HL-60 (cell line): ENCODE measurements at regions not wholly inside any gene's neighbourhood (a gene's known extent, or its start where the extent isn't known, plus 50 kb on each side); places are given as distances from the start of the nearest gene placed in this dataset.

ENCODE experiments used
- GABPA ChIP-seq: IDR thresholded peaks from 2 replicates; pipeline ENCODE4 v1.6.1; 2012; ENCODE audit warnings: low read depth
- POLR2AphosphoS5 ChIP-seq: IDR thresholded peaks from 2 replicates; pipeline ENCODE4 v1.6.1; 2012; ENCODE audit warnings: low read depth
- SPI1 ChIP-seq: IDR thresholded peaks from 2 replicates; pipeline ENCODE4 v1.6.1; 2012; ENCODE audit warnings: low read depth, mild to moderate bottlenecking, borderline replicate concordance
- TF ChIP-seq, protein P1 (sequence below): IDR thresholded peaks from one replicate; pipeline ENCODE4 v1.5.1; 2011; ENCODE audit warnings: low read length, control low read depth, inconsistent platforms; ENCODE audit not compliant: insufficient read depth
- TF ChIP-seq, protein P2 (sequence below): IDR thresholded peaks from 2 replicates; pipeline ENCODE4 v1.6.1; 2012; ENCODE audit warnings: low read depth; ENCODE audit not compliant: insufficient replicate concordance

DNA sequence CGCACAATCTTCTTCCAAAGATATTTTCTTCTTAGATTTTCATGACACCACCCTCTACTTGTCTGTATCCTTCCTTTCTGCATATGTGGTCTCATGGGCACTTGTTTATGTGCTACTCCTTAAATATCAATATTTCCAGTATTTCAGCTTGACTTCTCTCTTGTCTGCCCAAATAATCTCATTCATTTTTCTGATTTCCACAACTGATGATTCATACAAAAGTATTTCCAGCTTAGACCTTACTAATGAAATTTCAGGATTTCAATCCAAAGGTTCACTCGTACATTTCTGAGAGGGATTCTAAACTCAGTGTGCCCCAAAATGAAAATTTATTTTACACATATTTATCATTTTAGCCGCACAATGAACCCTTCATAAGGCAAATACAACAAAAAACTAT is 928.9 kb upstream of the C9orf72 start:
- TF ChIP-seq, protein P1, sequence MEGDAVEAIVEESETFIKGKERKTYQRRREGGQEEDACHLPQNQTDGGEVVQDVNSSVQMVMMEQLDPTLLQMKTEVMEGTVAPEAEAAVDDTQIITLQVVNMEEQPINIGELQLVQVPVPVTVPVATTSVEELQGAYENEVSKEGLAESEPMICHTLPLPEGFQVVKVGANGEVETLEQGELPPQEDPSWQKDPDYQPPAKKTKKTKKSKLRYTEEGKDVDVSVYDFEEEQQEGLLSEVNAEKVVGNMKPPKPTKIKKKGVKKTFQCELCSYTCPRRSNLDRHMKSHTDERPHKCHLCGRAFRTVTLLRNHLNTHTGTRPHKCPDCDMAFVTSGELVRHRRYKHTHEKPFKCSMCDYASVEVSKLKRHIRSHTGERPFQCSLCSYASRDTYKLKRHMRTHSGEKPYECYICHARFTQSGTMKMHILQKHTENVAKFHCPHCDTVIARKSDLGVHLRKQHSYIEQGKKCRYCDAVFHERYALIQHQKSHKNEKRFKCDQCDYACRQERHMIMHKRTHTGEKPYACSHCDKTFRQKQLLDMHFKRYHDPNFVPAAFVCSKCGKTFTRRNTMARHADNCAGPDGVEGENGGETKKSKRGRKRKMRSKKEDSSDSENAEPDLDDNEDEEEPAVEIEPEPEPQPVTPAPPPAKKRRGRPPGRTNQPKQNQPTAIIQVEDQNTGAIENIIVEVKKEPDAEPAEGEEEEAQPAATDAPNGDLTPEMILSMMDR: no peak
- TF ChIP-seq POLR2AphosphoS5 (no peak), SPI1 (no peak), GABPA (no peak)
- TF ChIP-seq, protein P2, sequence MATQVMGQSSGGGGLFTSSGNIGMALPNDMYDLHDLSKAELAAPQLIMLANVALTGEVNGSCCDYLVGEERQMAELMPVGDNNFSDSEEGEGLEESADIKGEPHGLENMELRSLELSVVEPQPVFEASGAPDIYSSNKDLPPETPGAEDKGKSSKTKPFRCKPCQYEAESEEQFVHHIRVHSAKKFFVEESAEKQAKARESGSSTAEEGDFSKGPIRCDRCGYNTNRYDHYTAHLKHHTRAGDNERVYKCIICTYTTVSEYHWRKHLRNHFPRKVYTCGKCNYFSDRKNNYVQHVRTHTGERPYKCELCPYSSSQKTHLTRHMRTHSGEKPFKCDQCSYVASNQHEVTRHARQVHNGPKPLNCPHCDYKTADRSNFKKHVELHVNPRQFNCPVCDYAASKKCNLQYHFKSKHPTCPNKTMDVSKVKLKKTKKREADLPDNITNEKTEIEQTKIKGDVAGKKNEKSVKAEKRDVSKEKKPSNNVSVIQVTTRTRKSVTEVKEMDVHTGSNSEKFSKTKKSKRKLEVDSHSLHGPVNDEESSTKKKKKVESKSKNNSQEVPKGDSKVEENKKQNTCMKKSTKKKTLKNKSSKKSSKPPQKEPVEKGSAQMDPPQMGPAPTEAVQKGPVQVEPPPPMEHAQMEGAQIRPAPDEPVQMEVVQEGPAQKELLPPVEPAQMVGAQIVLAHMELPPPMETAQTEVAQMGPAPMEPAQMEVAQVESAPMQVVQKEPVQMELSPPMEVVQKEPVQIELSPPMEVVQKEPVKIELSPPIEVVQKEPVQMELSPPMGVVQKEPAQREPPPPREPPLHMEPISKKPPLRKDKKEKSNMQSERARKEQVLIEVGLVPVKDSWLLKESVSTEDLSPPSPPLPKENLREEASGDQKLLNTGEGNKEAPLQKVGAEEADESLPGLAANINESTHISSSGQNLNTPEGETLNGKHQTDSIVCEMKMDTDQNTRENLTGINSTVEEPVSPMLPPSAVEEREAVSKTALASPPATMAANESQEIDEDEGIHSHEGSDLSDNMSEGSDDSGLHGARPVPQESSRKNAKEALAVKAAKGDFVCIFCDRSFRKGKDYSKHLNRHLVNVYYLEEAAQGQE: no peak
